H1 (cell line): ENCODE measurements at regions not wholly inside any gene's neighbourhood (a gene's known extent, or its start where the extent isn't known, plus 50 kb on each side); places are given as distances from the start of the nearest gene placed in this dataset.

Experiments used
- CHD2 ChIP-seq: IDR thresholded peaks from 2 replicates; pipeline ENCODE4 v1.6.1; 2012; ENCODE audit warnings: low read length, improper control_type of control experiment
- CREB1 ChIP-seq: IDR thresholded peaks from 2 replicates; pipeline ENCODE4 v1.6.1; 2012; ENCODE audit warnings: inconsistent platforms
- CTBP2 ChIP-seq: IDR thresholded peaks from 2 replicates; pipeline ENCODE4 v1.7.0; 2011; ENCODE audit warnings: borderline replicate concordance, mild to moderate bottlenecking, moderate library complexity, mixed read lengths, low read length; ENCODE audit not compliant: insufficient read depth, insufficient read length
- EZH2 ChIP-seq: fragments of 200-600 bp; sonication (generic); IDR thresholded peaks from 2 replicates; pipeline ENCODE4 v1.7.1; 2012; ENCODE audit warnings: low read depth, mild to moderate bottlenecking, moderate library complexity, low read length, inconsistent platforms; ENCODE audit not compliant: severe bottlenecking
- GTF2F1 ChIP-seq: IDR thresholded peaks from 2 replicates; pipeline ENCODE4 v1.6.1; 2012; ENCODE audit warnings: low read depth, low read length, improper control_type of control experiment, borderline replicate concordance
- RBBP5 ChIP-seq: IDR thresholded peaks from 2 replicates; pipeline ENCODE4 v1.7.1; 2012; ENCODE audit warnings: low read depth, mild to moderate bottlenecking, inconsistent platforms, low read length, moderate library complexity, borderline replicate concordance
- SP1 ChIP-seq: IDR thresholded peaks from 2 replicates; pipeline ENCODE4 v1.6.1; 2011; ENCODE audit warnings: low read depth, low read length
- SRF ChIP-seq: IDR thresholded peaks from 2 replicates; pipeline ENCODE4 v1.6.1; 2011; ENCODE audit warnings: mild to moderate bottlenecking, low read depth, low read length, moderate library complexity
- TCF12 ChIP-seq: IDR thresholded peaks from 2 replicates; pipeline ENCODE4 v1.6.1; 2011; ENCODE audit warnings: low read depth, mild to moderate bottlenecking, low read length
- TF ChIP-seq, protein P1 (sequence below): fragments of 300-600 bp; sonication (generic); IDR thresholded peaks from 2 replicates; pipeline ENCODE4 v1.7.1; 2012; ENCODE audit warnings: low read length, moderate library complexity, mild to moderate bottlenecking, inconsistent platforms; ENCODE audit not compliant: insufficient replicate concordance
- TF ChIP-seq, protein P2 (sequence below): IDR thresholded peaks from 2 replicates; pipeline ENCODE4 v1.6.1; 2012; ENCODE audit warnings: low read length, inconsistent platforms

DNA sequence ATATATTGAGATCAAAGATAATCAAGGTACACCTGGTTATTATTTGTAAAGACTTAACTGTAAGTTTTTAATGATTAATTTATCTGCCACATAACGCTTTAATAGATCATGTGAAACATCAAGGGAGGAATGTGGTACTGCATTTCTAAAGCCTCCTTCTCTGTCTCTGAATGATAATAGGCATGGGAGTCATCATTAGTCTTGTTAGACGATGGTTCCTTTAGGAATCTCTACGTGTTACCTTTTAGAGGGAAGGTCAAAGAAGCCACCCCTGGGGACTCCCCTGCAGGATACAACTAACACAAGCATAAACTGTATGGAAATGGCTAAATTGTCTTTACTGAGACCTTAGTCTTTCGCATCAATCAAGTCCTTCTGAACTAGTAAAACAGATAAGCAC lies 173.6 kb upstream of the MCHR2 start (continued):
- TF ChIP-seq, protein P1, sequence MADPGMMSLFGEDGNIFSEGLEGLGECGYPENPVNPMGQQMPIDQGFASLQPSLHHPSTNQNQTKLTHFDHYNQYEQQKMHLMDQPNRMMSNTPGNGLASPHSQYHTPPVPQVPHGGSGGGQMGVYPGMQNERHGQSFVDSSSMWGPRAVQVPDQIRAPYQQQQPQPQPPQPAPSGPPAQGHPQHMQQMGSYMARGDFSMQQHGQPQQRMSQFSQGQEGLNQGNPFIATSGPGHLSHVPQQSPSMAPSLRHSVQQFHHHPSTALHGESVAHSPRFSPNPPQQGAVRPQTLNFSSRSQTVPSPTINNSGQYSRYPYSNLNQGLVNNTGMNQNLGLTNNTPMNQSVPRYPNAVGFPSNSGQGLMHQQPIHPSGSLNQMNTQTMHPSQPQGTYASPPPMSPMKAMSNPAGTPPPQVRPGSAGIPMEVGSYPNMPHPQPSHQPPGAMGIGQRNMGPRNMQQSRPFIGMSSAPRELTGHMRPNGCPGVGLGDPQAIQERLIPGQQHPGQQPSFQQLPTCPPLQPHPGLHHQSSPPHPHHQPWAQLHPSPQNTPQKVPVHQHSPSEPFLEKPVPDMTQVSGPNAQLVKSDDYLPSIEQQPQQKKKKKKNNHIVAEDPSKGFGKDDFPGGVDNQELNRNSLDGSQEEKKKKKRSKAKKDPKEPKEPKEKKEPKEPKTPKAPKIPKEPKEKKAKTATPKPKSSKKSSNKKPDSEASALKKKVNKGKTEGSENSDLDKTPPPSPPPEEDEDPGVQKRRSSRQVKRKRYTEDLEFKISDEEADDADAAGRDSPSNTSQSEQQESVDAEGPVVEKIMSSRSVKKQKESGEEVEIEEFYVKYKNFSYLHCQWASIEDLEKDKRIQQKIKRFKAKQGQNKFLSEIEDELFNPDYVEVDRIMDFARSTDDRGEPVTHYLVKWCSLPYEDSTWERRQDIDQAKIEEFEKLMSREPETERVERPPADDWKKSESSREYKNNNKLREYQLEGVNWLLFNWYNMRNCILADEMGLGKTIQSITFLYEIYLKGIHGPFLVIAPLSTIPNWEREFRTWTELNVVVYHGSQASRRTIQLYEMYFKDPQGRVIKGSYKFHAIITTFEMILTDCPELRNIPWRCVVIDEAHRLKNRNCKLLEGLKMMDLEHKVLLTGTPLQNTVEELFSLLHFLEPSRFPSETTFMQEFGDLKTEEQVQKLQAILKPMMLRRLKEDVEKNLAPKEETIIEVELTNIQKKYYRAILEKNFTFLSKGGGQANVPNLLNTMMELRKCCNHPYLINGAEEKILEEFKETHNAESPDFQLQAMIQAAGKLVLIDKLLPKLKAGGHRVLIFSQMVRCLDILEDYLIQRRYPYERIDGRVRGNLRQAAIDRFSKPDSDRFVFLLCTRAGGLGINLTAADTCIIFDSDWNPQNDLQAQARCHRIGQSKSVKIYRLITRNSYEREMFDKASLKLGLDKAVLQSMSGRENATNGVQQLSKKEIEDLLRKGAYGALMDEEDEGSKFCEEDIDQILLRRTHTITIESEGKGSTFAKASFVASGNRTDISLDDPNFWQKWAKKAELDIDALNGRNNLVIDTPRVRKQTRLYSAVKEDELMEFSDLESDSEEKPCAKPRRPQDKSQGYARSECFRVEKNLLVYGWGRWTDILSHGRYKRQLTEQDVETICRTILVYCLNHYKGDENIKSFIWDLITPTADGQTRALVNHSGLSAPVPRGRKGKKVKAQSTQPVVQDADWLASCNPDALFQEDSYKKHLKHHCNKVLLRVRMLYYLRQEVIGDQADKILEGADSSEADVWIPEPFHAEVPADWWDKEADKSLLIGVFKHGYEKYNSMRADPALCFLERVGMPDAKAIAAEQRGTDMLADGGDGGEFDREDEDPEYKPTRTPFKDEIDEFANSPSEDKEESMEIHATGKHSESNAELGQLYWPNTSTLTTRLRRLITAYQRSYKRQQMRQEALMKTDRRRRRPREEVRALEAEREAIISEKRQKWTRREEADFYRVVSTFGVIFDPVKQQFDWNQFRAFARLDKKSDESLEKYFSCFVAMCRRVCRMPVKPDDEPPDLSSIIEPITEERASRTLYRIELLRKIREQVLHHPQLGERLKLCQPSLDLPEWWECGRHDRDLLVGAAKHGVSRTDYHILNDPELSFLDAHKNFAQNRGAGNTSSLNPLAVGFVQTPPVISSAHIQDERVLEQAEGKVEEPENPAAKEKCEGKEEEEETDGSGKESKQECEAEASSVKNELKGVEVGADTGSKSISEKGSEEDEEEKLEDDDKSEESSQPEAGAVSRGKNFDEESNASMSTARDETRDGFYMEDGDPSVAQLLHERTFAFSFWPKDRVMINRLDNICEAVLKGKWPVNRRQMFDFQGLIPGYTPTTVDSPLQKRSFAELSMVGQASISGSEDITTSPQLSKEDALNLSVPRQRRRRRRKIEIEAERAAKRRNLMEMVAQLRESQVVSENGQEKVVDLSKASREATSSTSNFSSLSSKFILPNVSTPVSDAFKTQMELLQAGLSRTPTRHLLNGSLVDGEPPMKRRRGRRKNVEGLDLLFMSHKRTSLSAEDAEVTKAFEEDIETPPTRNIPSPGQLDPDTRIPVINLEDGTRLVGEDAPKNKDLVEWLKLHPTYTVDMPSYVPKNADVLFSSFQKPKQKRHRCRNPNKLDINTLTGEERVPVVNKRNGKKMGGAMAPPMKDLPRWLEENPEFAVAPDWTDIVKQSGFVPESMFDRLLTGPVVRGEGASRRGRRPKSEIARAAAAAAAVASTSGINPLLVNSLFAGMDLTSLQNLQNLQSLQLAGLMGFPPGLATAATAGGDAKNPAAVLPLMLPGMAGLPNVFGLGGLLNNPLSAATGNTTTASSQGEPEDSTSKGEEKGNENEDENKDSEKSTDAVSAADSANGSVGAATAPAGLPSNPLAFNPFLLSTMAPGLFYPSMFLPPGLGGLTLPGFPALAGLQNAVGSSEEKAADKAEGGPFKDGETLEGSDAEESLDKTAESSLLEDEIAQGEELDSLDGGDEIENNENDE: peak; percentile 49
- TF ChIP-seq, protein P2, sequence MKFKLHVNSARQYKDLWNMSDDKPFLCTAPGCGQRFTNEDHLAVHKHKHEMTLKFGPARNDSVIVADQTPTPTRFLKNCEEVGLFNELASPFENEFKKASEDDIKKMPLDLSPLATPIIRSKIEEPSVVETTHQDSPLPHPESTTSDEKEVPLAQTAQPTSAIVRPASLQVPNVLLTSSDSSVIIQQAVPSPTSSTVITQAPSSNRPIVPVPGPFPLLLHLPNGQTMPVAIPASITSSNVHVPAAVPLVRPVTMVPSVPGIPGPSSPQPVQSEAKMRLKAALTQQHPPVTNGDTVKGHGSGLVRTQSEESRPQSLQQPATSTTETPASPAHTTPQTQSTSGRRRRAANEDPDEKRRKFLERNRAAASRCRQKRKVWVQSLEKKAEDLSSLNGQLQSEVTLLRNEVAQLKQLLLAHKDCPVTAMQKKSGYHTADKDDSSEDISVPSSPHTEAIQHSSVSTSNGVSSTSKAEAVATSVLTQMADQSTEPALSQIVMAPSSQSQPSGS: no peak
- TF ChIP-seq CTBP2 (no peak), SP1 (no peak), EZH2 (no peak), GTF2F1 (no peak), CHD2 (no peak), CREB1 (no peak), TCF12 (no peak), RBBP5 (no peak), SRF (no peak)
